Hepatocyte (in vitro differentiated cells): ENCODE measurements at regions not wholly inside any gene's neighbourhood (a gene's known extent, or its start where the extent isn't known, plus 50 kb on each side); places are given as distances from the start of the nearest gene placed in this dataset.

ENCODE experiments used
- CTCF ChIP-seq: fragments of 200-600 bp; sonication (generic); IDR thresholded peaks from 2 replicates; pipeline ENCODE4 v1.5.1; 2016; ENCODE audit warnings: antibody characterized with exemption, mild to moderate bottlenecking; ENCODE audit not compliant: poor library complexity
- EZH2phosphoT487 ChIP-seq: fragments of 200-600 bp; sonication (generic); IDR thresholded peaks from one replicate; pipeline ENCODE4 v1.6.1; 2018; ENCODE audit warnings: antibody characterized with exemption, mild to moderate bottlenecking, low read depth, moderate library complexity; ENCODE audit not compliant: unreplicated experiment, severe bottlenecking

DNA sequence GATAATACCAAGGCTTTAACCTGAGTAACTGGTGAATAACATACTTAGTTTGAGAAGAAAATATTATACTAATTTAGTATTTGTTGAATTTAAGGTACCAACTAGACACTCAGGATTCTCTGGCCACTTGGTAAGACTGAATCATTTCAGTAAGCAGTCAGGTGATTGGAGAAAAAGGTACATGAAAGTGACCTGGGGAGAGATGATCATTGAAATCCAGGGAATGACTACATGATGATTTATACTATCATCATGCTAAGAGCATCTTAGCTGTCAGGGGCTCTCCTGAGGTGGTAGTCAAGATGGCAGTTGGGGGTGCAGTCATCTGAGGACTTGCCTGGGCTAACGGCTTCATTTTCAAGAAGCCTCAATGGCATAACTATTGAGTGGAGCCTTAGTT, 571.2 kb upstream of the ACVR2A start:
- TF ChIP-seq CTCF (no peak), EZH2phosphoT487 (no peak)
